ENCODE measurements at regions not wholly inside any gene's neighbourhood (a gene's known extent, or its start where the extent isn't known, plus 50 kb on each side); places are given as distances from the start of the nearest gene placed in this dataset.

DNA sequence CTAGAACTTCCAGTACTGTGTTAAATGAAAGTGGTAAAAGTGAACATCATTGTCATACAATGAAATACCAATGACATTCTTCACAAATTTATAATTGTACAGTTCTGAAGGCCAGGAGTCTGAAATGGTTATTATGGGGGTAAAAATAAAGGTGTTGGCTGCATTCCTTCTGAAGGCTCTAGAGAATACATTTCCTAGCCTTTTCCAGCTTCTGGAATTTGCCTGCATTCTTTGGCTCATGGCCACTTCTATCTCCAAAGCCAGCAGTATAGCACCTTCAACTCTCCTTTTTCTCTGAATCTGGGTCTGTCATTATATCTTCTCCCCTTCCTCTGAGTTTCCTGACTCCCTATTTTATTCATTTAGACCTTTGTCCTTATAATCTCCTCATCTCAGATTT lies 1232.7 kb upstream of the TENM4 start:
- dilution Hi-C loops (cut with HindIII; ENCODE audit: low sequenced_read_pairs, unreplicated experiment): no loop called here
- H2AFZ ChIP-seq (replicated peaks; ENCODE audit: low read length, poor library complexity): no peak overlapping the region

More for the DNA sequence above, 1232.7 kb upstream of the TENM4 start:
- no peaks in the 10 kb centered on the region for H3K27me3 ChIP-seq (ENCODE audit: control insufficient read depth, insufficient read depth, low read length)
- ATAC-seq (ENCODE audit: low read depth) (no peak), DNase-seq (no peak)
- no peak overlapping the region for H2BK5ac ChIP-seq (ENCODE audit: low read depth, low read length, poor library complexity, severe bottlenecking)
- CTCF ChIA-PET: no interaction called here
- no peak overlapping the region for H3K23ac ChIP-seq (ENCODE audit: low read depth, low read length)
- H3K4me1 ChIP-seq (ENCODE audit: control insufficient read depth, insufficient read depth, low read length): no peaks in the 10 kb centered on the region
- H3K14ac ChIP-seq (replicated peaks; ENCODE audit: low read depth, low read length): no peak overlapping the region
- no peak overlapping the region for H4K8ac ChIP-seq (ENCODE audit: low read depth in 2 of 2, low read length in 2 of 2)
- H2BK20ac ChIP-seq (ENCODE audit: low read depth, low read length): no peak overlapping the region
- no peaks in the 10 kb centered on the region for H3K79me1 ChIP-seq (ENCODE audit: low read depth in 1 of 2, low read length in 2 of 2)
- no peaks in the 10 kb centered on the region for H3K9me3 ChIP-seq (ENCODE audit: control insufficient read depth, insufficient read depth, low read length)
- H3K36me3 ChIP-seq (ENCODE audit: control insufficient read depth, insufficient read depth, low read length): no peaks in the 10 kb centered on the region
- H2AK9ac ChIP-seq (replicated peaks; ENCODE audit: low read depth, low read length, poor library complexity): no peak overlapping the region
- no peak overlapping the region for H3K9ac ChIP-seq (ENCODE audit: low read depth, low read length)
- H3K4me2 ChIP-seq (ENCODE audit: low read depth, low read length): no peak overlapping the region
- no peak overlapping the region for H2AK5ac ChIP-seq (ENCODE audit: low read depth, low read length)
- no peaks in the 10 kb centered on the region for H4K20me1 ChIP-seq (ENCODE audit: insufficient read depth, low read length)
- no peak for TF ChIP-seq POLR2A (IDR thresholded peaks at IDR 0.05; ENCODE audit: low read depth, low read length)
- no peak for TF ChIP-seq RCOR1 (IDR thresholded peaks at IDR 0.05; ENCODE audit: insufficient replicate concordance, low read length)
- no peak for TF ChIP-seq CEBPB (IDR thresholded peaks at IDR 0.05; ENCODE audit: low read depth, low read length)
- TF ChIP-seq SMC3 (IDR thresholded peaks at IDR 0.05; ENCODE audit: low read depth, low read length): no peak
- no peak for TF ChIP-seq RAD21 (IDR thresholded peaks at IDR 0.05; ENCODE audit: low read length)
- no peak for TF ChIP-seq FOS (IDR thresholded peaks at IDR 0.05; ENCODE audit: low read depth, low read length)
- no peak for TF ChIP-seq MXI1 (IDR thresholded peaks at IDR 0.05; ENCODE audit: borderline replicate concordance, low read depth, low read length)
- TF ChIP-seq MAZ (IDR thresholded peaks at IDR 0.05; ENCODE audit: borderline replicate concordance, low read depth, low read length): no peak
- TF ChIP-seq, protein P1, sequence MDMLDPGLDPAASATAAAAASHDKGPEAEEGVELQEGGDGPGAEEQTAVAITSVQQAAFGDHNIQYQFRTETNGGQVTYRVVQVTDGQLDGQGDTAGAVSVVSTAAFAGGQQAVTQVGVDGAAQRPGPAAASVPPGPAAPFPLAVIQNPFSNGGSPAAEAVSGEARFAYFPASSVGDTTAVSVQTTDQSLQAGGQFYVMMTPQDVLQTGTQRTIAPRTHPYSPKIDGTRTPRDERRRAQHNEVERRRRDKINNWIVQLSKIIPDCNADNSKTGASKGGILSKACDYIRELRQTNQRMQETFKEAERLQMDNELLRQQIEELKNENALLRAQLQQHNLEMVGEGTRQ (IDR thresholded peaks at IDR 0.05; ENCODE audit: low read depth, low read length): no peak
- no peak for TF ChIP-seq RFX5 (IDR thresholded peaks at IDR 0.05; ENCODE audit: low read depth, low read length)
- no peak for TF ChIP-seq BHLHE40 (IDR thresholded peaks at IDR 0.05; ENCODE audit: low read depth, low read length)
- TF ChIP-seq NFE2L2 (IDR thresholded peaks at IDR 0.05; ENCODE audit: low read depth, low read length): no peak
- no peak overlapping the region for H4K5ac ChIP-seq (ENCODE audit: low read depth, low read length)
- H3K9me1 ChIP-seq (ENCODE audit: insufficient read depth, low read length): no peaks in the 10 kb centered on the region
- BruUV-seq (replicated peaks): no TSS peak
- no peak overlapping the region for H2BK15ac ChIP-seq (ENCODE audit: low read depth, low read length)
- H4K91ac ChIP-seq (ENCODE audit: insufficient read depth, low read depth, low read length): no peak overlapping the region
- H3K4me3 ChIP-seq (ENCODE audit: insufficient read depth, low read depth, low read length): no peak overlapping the region
- intact Hi-C loops (cut with micrococcal nuclease) (no loop called here), in situ Hi-C loops (cut with MboI; ENCODE audit: low sequenced_read_pairs) (no loop called here)
- no peak overlapping the region for H2BK120ac ChIP-seq (ENCODE audit: low read depth, low read length)
- no peak overlapping the region for H3K56ac ChIP-seq (ENCODE audit: extremely low read depth, insufficient read depth, low read length)
- H3K4ac ChIP-seq (ENCODE audit: low read depth, low read length): no peak overlapping the region
- H3K18ac ChIP-seq (ENCODE audit: low read depth, low read length): no peak overlapping the region
- POLR2A ChIA-PET (ENCODE audit: unreplicated experiment): no interaction called here
- no peak overlapping the region for H3K27ac ChIP-seq (ENCODE audit: insufficient read depth, low read length)
